WTC11 (cell line): ENCODE measurements at regions not wholly inside any gene's neighbourhood (a gene's known extent, or its start where the extent isn't known, plus 50 kb on each side); places are given as distances from the start of the nearest gene placed in this dataset.

Experiments
- ATAC-seq: fragments of 200-7000 bp; cut with Tn5 transposase; 2 replicates; pipeline ENCODE4 v1.10.0; 2021; ENCODE audit warnings: mild to moderate bottlenecking, moderate library complexity
- CTCF ChIA-PET: fragments of 300-600 bp; sonication (Branson Sonifier 250); formaldehyde crosslinking; loops from one replicate; lab custom pipeline; 2021; ENCODE audit warnings: antibody characterized with exemption; lab: Charles Lee
- POLR2A ChIA-PET: fragments of 350-600 bp; sonication (Branson Sonifier 250); formaldehyde crosslinking; loops from one replicate; lab custom pipeline; 2021; ENCODE audit warnings: antibody characterized with exemption; lab: Charles Lee
- DNase-seq: peaks from one replicate; pipeline ENCODE4 v3.0.0; 2021; ENCODE audit warnings: low spot score
- H3K27ac Mint-ChIP-seq: 2 replicates; pipeline ENCODE4 v1.8.0; 2021; ENCODE audit warnings: mixed read lengths
- H3K27me3 Mint-ChIP-seq: 2 replicates; pipeline ENCODE4 v1.8.0; 2021; ENCODE audit warnings: low read depth, mild to moderate bottlenecking, moderate library complexity, mixed read lengths
- H3K36me3 Mint-ChIP-seq: 2 replicates; pipeline ENCODE4 v1.8.0; 2021; ENCODE audit warnings: mixed read lengths
- H3K4me1 Mint-ChIP-seq: 2 replicates; pipeline ENCODE4 v1.8.0; 2022; ENCODE audit warnings: mixed read lengths
- H3K4me3 Mint-ChIP-seq: 2 replicates; pipeline ENCODE4 v1.8.0; 2021; ENCODE audit warnings: mild to moderate bottlenecking, moderate library complexity, mixed read lengths
- H3K9me3 Mint-ChIP-seq: 2 replicates; pipeline ENCODE4 v1.8.0; 2021; ENCODE audit warnings: mixed read lengths
- ATF2 ChIP-seq: sonication (generic); formaldehyde crosslinking; IDR thresholded peaks from 2 replicates; pipeline ENCODE4 v1.8.1; 2022; ENCODE audit warnings: low read depth, missing genetic modification reagents, borderline replicate concordance
- CDX4 ChIP-seq: fragments of 250-450 bp; sonication (Bioruptor Pico); IDR thresholded peaks from 2 replicates; pipeline ENCODE4 v1.9.0; 2021; ENCODE audit warnings: moderate library complexity, mild to moderate bottlenecking, inconsistent platforms, borderline replicate concordance
- CTCF ChIP-seq: fragments of 200-600 bp; IDR thresholded peaks from 2 replicates; pipeline ENCODE4 v1.8.0; 2022; ENCODE audit warnings: antibody characterized with exemption
- E2F1 ChIP-seq: sonication (generic); formaldehyde crosslinking; IDR thresholded peaks from 2 replicates; pipeline ENCODE4 v1.8.0; 2022; ENCODE audit warnings: mild to moderate bottlenecking, missing genetic modification reagents
- ERG ChIP-seq: fragments of 250-450 bp; sonication (Bioruptor Pico); IDR thresholded peaks from 2 replicates; pipeline ENCODE4 v1.8.0; 2021; ENCODE audit warnings: mild to moderate bottlenecking
- ESRRA ChIP-seq: sonication (generic); formaldehyde crosslinking; IDR thresholded peaks from 2 replicates; pipeline ENCODE4 v1.8.1; 2022; ENCODE audit warnings: mild to moderate bottlenecking, missing genetic modification reagents, borderline replicate concordance
- ETV6 ChIP-seq: sonication (generic); formaldehyde crosslinking; IDR thresholded peaks from 2 replicates; pipeline ENCODE4 v1.8.1; 2022; ENCODE audit warnings: mild to moderate bottlenecking, missing genetic modification reagents
- FOXK1 ChIP-seq: sonication (generic); formaldehyde crosslinking; IDR thresholded peaks from 2 replicates; pipeline ENCODE4 v1.8.0; 2022; ENCODE audit warnings: mild to moderate bottlenecking, moderate library complexity, missing genetic modification reagents
- GABPB1 ChIP-seq: sonication (generic); formaldehyde crosslinking; IDR thresholded peaks from 2 replicates; pipeline ENCODE4 v1.8.1; 2023; ENCODE audit warnings: mild to moderate bottlenecking, missing genetic modification reagents
- GRHL2 ChIP-seq: fragments of 250-450 bp; sonication (Bioruptor Pico); IDR thresholded peaks from 2 replicates; pipeline ENCODE4 v1.8.0; 2022; ENCODE audit warnings: mild to moderate bottlenecking, moderate library complexity; ENCODE audit not compliant: insufficient replicate concordance, severe bottlenecking
- IRF1 ChIP-seq: sonication (generic); formaldehyde crosslinking; IDR thresholded peaks from 2 replicates; pipeline ENCODE4 v1.8.0; 2023; ENCODE audit warnings: missing genetic modification reagents
- IRF2 ChIP-seq: sonication (generic); formaldehyde crosslinking; IDR thresholded peaks from 2 replicates; pipeline ENCODE4 v1.8.0; 2022; ENCODE audit warnings: low read depth, missing genetic modification reagents, borderline replicate concordance
- JUN ChIP-seq: sonication (generic); formaldehyde crosslinking; IDR thresholded peaks from 2 replicates; pipeline ENCODE4 v1.8.0; 2023; ENCODE audit warnings: mild to moderate bottlenecking, missing genetic modification reagents
- MAX ChIP-seq: sonication (generic); formaldehyde crosslinking; IDR thresholded peaks from 2 replicates; pipeline ENCODE4 v1.8.0; 2022; ENCODE audit warnings: mild to moderate bottlenecking, missing genetic modification reagents
- MXD4 ChIP-seq: fragments of 250-450 bp; sonication (Bioruptor Pico); IDR thresholded peaks from 2 replicates; pipeline ENCODE4 v1.8.0; 2021; ENCODE audit warnings: mild to moderate bottlenecking, moderate library complexity, borderline replicate concordance
- NFATC4 ChIP-seq: fragments of 250-450 bp; sonication (Bioruptor Pico); IDR thresholded peaks from 2 replicates; pipeline ENCODE4 v1.9.0; 2021; ENCODE audit warnings: mild to moderate bottlenecking
- NFE2L1 ChIP-seq: sonication (generic); formaldehyde crosslinking; IDR thresholded peaks from 2 replicates; pipeline ENCODE4 v1.8.1; 2023; ENCODE audit warnings: missing genetic modification reagents
- NFYB ChIP-seq: sonication (generic); formaldehyde crosslinking; conservative IDR thresholded peaks from 2 replicates; pipeline ENCODE4 v1.8.0; 2022; ENCODE audit warnings: low read depth, missing genetic modification reagents
- NR1H2 ChIP-seq: sonication (generic); formaldehyde crosslinking; IDR thresholded peaks from 2 replicates; pipeline ENCODE4 v1.9.0; 2021; ENCODE audit warnings: mild to moderate bottlenecking, moderate library complexity, missing genetic modification reagents
- RORB ChIP-seq: fragments of 250-450 bp; sonication (Bioruptor Pico); IDR thresholded peaks from 2 replicates; pipeline ENCODE4 v1.9.0; 2021; ENCODE audit warnings: mild to moderate bottlenecking
- SP1 ChIP-seq: sonication (generic); formaldehyde crosslinking; conservative IDR thresholded peaks from 2 replicates; pipeline ENCODE4 v1.8.1; 2022; ENCODE audit warnings: missing genetic modification reagents
- TCF7 ChIP-seq: sonication (generic); formaldehyde crosslinking; IDR thresholded peaks from 2 replicates; pipeline ENCODE4 v1.8.0; 2022; ENCODE audit warnings: mild to moderate bottlenecking, low read depth, missing genetic modification reagents, moderate library complexity
- ZBTB21 ChIP-seq: sonication (generic); formaldehyde crosslinking; IDR thresholded peaks from 2 replicates; pipeline ENCODE4 v1.8.1; 2023; ENCODE audit warnings: mild to moderate bottlenecking, missing genetic modification reagents, borderline replicate concordance
- ZNF416 ChIP-seq: fragments of 250-450 bp; sonication (Bioruptor Pico); IDR thresholded peaks from 2 replicates; pipeline ENCODE4 v1.9.0; 2021; ENCODE audit warnings: mild to moderate bottlenecking, inconsistent platforms
- ZNF423 ChIP-seq: fragments of 250-450 bp; sonication (Bioruptor Pico); IDR thresholded peaks from 2 replicates; pipeline ENCODE4 v2.1.2; 2022; ENCODE audit warnings: mild to moderate bottlenecking, moderate library complexity

GRCh38 chr1:201631037-201631436 lies 92.1 kb downstream of the NAV1 start (continued):
- TF ChIP-seq RORB (no peak), NR1H2 (CRISPR knock-in tag) (no peak), IRF2 (no peak), NFYB (CRISPR knock-in tag) (no peak), ATF2 (CRISPR knock-in tag) (no peak)

GRCh38 chr1:201632364-201632952 lies 93.5 kb downstream of the NAV1 start:
- peaks cover 42% of the 10 kb centered on the region for H3K4me1 Mint-ChIP-seq
- POLR2A ChIA-PET = no interaction called here
- no peak for DNase-seq

GRCh38 chr1:201633297-201633696 lies 94.4 kb downstream of the NAV1 start:
- Mint-ChIP-seq H3K4me3 (no peak overlapping the region), H3K9me3 (no peaks in the 10 kb centered on the region), H3K4me1 (peaks cover 40% of the 10 kb centered on the region), H3K27me3 (no peaks in the 10 kb centered on the region), H3K27ac (no peak overlapping the region), H3K36me3 (no peaks in the 10 kb centered on the region)
- ATAC-seq = no peak
- CTCF ChIA-PET = interaction anchor here (1.0 kb wide), 1 partner anchor 160 kb away, joined by 3 read pairs; no protein-coding TSS in a partner anchor
- POLR2A ChIA-PET = no interaction called here
- DNase-seq = no peak
- no peak for TF ChIP-seq ETV6 (CRISPR knock-in tag)
- no peak for TF ChIP-seq GABPB1 (CRISPR knock-in tag)
- TF ChIP-seq ERG = no peak
- TF ChIP-seq CTCF = no peak
- no peak for TF ChIP-seq NFATC4 (CRISPR knock-in tag)
- no peak for TF ChIP-seq NFE2L1 (CRISPR knock-in tag)
- TF ChIP-seq JUN (CRISPR knock-in tag) = no peak
- no peak for TF ChIP-seq ESRRA (CRISPR knock-in tag)
- no peak for TF ChIP-seq SP1 (CRISPR knock-in tag)
- no peak for TF ChIP-seq CDX4 (CRISPR knock-in tag)
- TF ChIP-seq GRHL2 (CRISPR knock-in tag) = no peak
- no peak for TF ChIP-seq TCF7 (CRISPR knock-in tag)
- no peak for TF ChIP-seq MXD4 (CRISPR knock-in tag)
- no peak for TF ChIP-seq ZBTB21 (CRISPR knock-in tag)

More at GRCh38 chr1:201632364-201632952, 93.5 kb downstream of the NAV1 start:
- CTCF ChIA-PET = interaction anchor here (1.0 kb wide), 1 partner anchor 161 kb away, joined by 3 read pairs; no protein-coding TSS in a partner anchor
- no peaks in the 10 kb centered on the region for H3K9me3 Mint-ChIP-seq
- no peaks in the 10 kb centered on the region for H3K36me3 Mint-ChIP-seq
- no peaks in the 10 kb centered on the region for H3K27me3 Mint-ChIP-seq
- no peak for ATAC-seq
- TF ChIP-seq FOXK1 = no peak
- TF ChIP-seq ZNF416 (CRISPR knock-in tag) = no peak
- TF ChIP-seq IRF1 (CRISPR knock-in tag) = no peak
- no peak for TF ChIP-seq E2F1
- no peak for TF ChIP-seq ZNF423
- no peak for TF ChIP-seq ESRRA (CRISPR knock-in tag)
- no peak for TF ChIP-seq MAX (CRISPR knock-in tag)
- H3K27ac Mint-ChIP-seq = no peak overlapping the region
- H3K4me3 Mint-ChIP-seq = no peak overlapping the region
